Vagina (tissue), 2 donors: ENCODE measurements at regions not wholly inside any gene's neighbourhood (a gene's known extent, or its start where the extent isn't known, plus 50 kb on each side); places are given as distances from the start of the nearest gene placed in this dataset.

Source experiments
- DNase-seq, 2 donors: peaks; one replicate each; pipeline ENCODE4 v3.0.0-alpha.2; 2017; ENCODE audit errors: extremely low spot score in 2 of 2
- H3K27ac ChIP-seq: fragments of 200-600 bp; sonication (generic); one replicate; pipeline ENCODE4 v1.5.1; 2019
- H3K27me3 ChIP-seq: fragments of 200-600 bp; sonication (generic); one replicate; pipeline ENCODE4 v1.5.1; 2019
- H3K36me3 ChIP-seq, 2 donors: fragments of 200-600 bp; sonication (generic); one replicate each; pipeline ENCODE4 v1.5.1; 2017 to 2019
- H3K4me1 ChIP-seq: fragments of 200-600 bp; sonication (generic); one replicate; pipeline ENCODE4 v1.5.1; 2019
- H3K4me3 ChIP-seq, 2 donors: fragments of 200-600 bp; sonication (generic); 1 replicate in 1 of 2; 2 replicates in 1 of 2; pipeline ENCODE4 v1.5.1; 2016 to 2019
- H3K9me3 ChIP-seq: fragments of 200-600 bp; sonication (generic); one replicate; pipeline ENCODE4 v1.5.1; 2019
- POLR2A ChIP-seq, 2 donors: fragments of 450-650 bp; IDR thresholded peaks; one replicate each; pipeline ENCODE4 v1.6.1; 2017; ENCODE audit warnings: antibody characterized with exemption in 2 of 2, mild to moderate bottlenecking in 2 of 2, moderate library complexity in 2 of 2
- POLR2AphosphoS5 ChIP-seq, 2 donors: sonication (generic); formaldehyde crosslinking; IDR thresholded peaks; one replicate each; pipeline ENCODE4 v1.9.0; 2017; ENCODE audit warnings: antibody characterized with exemption in 2 of 2, mild to moderate bottlenecking in 2 of 2, low read depth in 1 of 2; ENCODE audit not compliant: insufficient read depth in 1 of 2
- intact Hi-C: fragments of 100-400 bp; cut with DNase I; formaldehyde crosslinking; loops from one replicate; pipeline ENCODE4 v1.15.1; 2023
- TF ChIP-seq, protein P1 (sequence below), 3 experiments: fragments of 450-650 bp in 2 of 3; fragments of 200-600 bp in 1 of 3; sonication (generic) in 1 of 3; IDR thresholded peaks; one replicate each; pipeline ENCODE4 v1.5.1; 2017 to 2019; ENCODE audit warnings: antibody characterized with exemption in 3 of 3, mild to moderate bottlenecking in 2 of 3, moderate library complexity in 2 of 3

DNA sequence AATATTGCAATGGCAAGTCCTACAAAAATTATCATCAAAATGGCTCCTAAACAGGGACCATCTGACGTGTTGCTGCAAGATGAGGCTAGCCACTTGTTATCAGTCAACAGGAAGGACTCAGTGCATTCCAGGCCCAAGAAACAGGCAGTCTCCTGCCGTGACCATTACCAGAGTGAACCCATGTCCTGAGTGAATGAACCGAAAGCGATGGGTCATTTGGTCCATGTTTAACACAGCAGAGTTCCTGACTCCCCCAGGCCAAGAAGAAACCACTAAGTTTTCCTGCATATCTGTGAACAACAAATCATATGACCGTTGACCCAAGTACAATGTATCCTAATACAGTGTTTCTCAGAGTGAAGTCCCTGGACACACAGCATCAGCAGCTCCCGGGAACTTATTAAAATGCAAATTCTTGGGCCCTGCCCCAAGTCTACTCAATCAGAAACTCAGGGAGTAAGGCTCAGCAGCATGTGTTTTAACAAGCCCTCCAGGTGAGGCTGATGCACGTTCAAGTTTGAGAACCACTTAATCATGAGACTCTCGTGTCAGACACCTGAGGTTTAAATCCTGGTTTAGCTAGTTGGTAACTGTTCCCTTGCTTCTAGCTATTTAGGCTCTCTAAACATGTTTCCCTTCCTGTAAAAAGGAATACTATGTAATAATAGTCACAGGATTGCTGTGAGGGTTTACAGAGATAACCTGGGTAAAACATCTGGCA, 429.4 kb upstream of the MAF start:
- Histone ChIP-seq H3K4me1 (peaks cover 22% of the 10 kb centered on the region), H3K36me3 (no peaks in the 10 kb centered on the region), H3K27ac (no peak overlapping the region), H3K27me3 (no peaks in the 10 kb centered on the region), H3K4me3 (no peak overlapping the region), H3K9me3 (no peaks in the 10 kb centered on the region)
- intact Hi-C loops = no loop called here
- no peak for DNase-seq
- TF ChIP-seq POLR2AphosphoS5 (IDR thresholded peaks at IDR 0.05; ENCODE audit: insufficient read depth in 1 of 2, low read depth in 1 of 2) = peak in 1 of 2 donors; percentile 55
- TF ChIP-seq, protein P1, sequence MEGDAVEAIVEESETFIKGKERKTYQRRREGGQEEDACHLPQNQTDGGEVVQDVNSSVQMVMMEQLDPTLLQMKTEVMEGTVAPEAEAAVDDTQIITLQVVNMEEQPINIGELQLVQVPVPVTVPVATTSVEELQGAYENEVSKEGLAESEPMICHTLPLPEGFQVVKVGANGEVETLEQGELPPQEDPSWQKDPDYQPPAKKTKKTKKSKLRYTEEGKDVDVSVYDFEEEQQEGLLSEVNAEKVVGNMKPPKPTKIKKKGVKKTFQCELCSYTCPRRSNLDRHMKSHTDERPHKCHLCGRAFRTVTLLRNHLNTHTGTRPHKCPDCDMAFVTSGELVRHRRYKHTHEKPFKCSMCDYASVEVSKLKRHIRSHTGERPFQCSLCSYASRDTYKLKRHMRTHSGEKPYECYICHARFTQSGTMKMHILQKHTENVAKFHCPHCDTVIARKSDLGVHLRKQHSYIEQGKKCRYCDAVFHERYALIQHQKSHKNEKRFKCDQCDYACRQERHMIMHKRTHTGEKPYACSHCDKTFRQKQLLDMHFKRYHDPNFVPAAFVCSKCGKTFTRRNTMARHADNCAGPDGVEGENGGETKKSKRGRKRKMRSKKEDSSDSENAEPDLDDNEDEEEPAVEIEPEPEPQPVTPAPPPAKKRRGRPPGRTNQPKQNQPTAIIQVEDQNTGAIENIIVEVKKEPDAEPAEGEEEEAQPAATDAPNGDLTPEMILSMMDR (IDR thresholded peaks at IDR 0.05) = no peak
- TF ChIP-seq POLR2A (IDR thresholded peaks at IDR 0.05) = no peak

DNA sequence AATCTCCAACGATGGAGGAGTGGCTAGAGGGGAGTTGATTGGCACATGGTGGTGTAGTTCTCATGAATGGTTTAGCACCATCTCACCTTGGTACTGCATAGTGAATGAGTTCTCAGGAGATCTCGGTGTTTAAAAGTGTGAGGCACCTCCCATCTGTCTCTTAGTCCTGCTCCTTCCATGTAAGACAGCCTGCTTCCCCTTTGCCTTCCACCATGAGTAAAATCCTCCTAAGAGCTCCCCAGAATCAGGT, 428.8 kb upstream of the MAF start:
- H3K27me3 ChIP-seq = no peaks in the 10 kb centered on the region
- H3K4me3 ChIP-seq = no peak overlapping the region
- DNase-seq = no peak
- no peak for TF ChIP-seq POLR2A (IDR thresholded peaks at IDR 0.05)
- TF ChIP-seq POLR2AphosphoS5 (IDR thresholded peaks at IDR 0.05; ENCODE audit: insufficient read depth in 1 of 2, low read depth in 1 of 2) = no peak
- TF ChIP-seq, protein P1 (IDR thresholded peaks at IDR 0.05) = no peak
- H3K4me1 ChIP-seq = peaks cover 28% of the 10 kb centered on the region
- no peaks in the 10 kb centered on the region for H3K36me3 ChIP-seq
- intact Hi-C loops = no loop called here
- no peak overlapping the region for H3K27ac ChIP-seq
- no peaks in the 10 kb centered on the region for H3K9me3 ChIP-seq

DNA sequence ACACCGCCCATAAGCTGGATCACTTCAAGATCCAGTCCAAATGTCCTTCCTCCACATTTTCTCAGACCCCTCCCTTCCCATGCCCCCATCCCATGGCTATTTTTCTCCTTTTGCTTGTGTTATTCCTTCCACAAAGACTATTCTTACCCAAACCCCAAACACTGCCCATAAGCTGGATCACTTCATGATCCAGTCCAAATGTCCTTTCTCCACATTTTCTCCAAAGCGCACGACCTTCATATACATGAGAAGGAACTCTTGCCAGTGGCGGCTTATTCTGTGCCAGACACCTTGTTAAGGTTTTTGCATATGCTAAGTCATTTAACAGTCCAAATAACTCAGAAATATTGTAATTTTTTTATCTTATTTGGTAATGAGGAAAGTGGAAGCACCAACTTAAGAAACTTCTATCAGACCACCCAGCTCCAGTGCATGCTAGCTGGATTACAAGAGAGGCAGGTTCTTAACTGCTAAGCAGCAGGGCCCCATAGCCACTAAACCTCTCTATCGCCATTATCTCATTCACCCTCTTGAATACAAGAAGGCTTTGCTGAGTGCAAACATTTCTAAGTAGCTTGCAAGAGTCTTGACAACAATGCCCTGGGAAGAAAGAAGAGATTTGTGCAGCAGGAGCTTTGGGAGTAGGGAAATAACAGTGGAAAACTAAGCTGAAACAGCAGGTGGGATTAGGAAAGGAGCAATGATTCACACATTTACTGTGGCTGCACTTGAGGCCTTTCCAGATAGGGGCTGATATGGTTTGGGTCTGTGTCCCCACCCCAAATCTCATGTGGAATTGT, 428.2 kb upstream of the MAF start:
- no peaks in the 10 kb centered on the region for H3K9me3 ChIP-seq
- no peak for DNase-seq
- TF ChIP-seq POLR2AphosphoS5 (IDR thresholded peaks at IDR 0.05; ENCODE audit: insufficient read depth in 1 of 2, low read depth in 1 of 2) = no peak
- TF ChIP-seq POLR2A (IDR thresholded peaks at IDR 0.05) = no peak
- TF ChIP-seq, protein P1 (IDR thresholded peaks at IDR 0.05) = no peak
- no peaks in the 10 kb centered on the region for H3K27me3 ChIP-seq
- no peaks in the 10 kb centered on the region for H3K36me3 ChIP-seq
- peaks cover 33% of the 10 kb centered on the region for H3K4me1 ChIP-seq
- H3K4me3 ChIP-seq = no peak overlapping the region
- H3K27ac ChIP-seq = no peak overlapping the region
- intact Hi-C loops = no loop called here

DNA sequence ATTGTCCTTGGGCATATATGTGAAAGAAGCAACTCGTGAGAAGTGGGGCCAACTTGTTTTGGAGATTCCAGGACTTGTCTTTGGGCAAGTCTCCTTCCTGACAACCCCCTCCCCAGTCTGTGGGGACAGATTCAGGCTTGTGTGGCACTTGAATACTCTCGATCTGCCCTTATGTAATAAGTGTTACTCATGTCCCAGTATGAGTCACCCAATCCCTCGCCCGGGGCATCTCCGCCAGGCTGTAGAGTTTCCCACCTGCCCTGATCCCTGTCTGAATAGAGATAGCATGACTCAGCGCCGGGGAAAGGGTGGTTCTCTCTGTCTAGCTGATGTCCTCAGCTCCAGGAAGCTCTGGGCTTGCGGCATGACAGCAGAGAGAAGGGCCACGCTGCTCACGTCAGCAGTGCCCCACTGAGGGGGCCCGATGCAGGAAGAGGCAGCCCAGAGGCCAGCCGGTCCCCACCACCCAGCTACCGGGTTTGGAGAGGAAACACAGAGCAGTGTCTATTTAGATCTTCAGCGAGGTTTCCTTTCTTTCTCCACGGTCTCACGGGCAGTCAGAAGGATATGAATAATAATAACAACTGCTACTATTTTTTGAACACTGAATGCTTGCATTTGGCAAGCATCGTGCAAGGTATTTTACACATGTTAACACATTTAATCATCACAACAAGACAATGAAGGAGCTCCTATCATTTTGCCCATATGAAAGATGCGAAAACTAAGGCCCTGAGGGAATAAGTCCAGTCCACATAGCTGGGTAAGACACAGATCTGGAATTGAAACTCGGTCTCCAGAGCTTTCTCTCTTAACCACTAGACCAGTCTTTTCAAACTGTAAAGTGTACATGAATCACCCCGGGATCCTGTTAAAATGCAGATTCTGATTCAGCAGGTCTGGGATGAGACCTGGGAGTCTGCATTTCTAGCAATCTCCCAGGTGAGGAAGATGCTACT, 426.7 kb upstream of the MAF start:
- intact Hi-C loops = no loop called here
- no peak overlapping the region for H3K4me3 ChIP-seq
- H3K9me3 ChIP-seq = no peaks in the 10 kb centered on the region
- H3K27me3 ChIP-seq = no peaks in the 10 kb centered on the region
- no peaks in the 10 kb centered on the region for H3K36me3 ChIP-seq
- H3K27ac ChIP-seq = no peak overlapping the region
- peak in 1 of 2 donors; percentile 93 for DNase-seq
- peaks cover 41% of the 10 kb centered on the region for H3K4me1 ChIP-seq
- TF ChIP-seq, protein P1 (IDR thresholded peaks at IDR 0.05) = peak in 1 of 3 experiments; percentile 0
- no peak for TF ChIP-seq POLR2A (IDR thresholded peaks at IDR 0.05)
- TF ChIP-seq POLR2AphosphoS5 (IDR thresholded peaks at IDR 0.05; ENCODE audit: insufficient read depth in 1 of 2, low read depth in 1 of 2) = peak; percentile 44 to 68
